Testis (tissue), 2 donors: ENCODE measurements at regions not wholly inside any gene's neighbourhood (a gene's known extent, or its start where the extent isn't known, plus 50 kb on each side); places are given as distances from the start of the nearest gene placed in this dataset.

Source experiments
- DNase-seq: peaks from one replicate; pipeline ENCODE4 v3.0.0-alpha.2; 2019
- H3K27ac ChIP-seq, 2 donors: fragments of 200-600 bp; sonication (generic); one replicate each; pipeline ENCODE4 v1.5.1; 2019
- H3K27me3 ChIP-seq: fragments of 200-600 bp; sonication (generic); one replicate; pipeline ENCODE4 v1.5.1; 2019
- H3K36me3 ChIP-seq: fragments of 200-600 bp; sonication (generic); one replicate; pipeline ENCODE4 v1.5.1; 2017; ENCODE audit warnings: low read depth; ENCODE audit errors: missing control alignments
- H3K4me1 ChIP-seq: fragments of 200-600 bp; sonication (generic); one replicate; pipeline ENCODE4 v1.5.1; 2019
- H3K4me3 ChIP-seq, 2 donors: fragments of 200-600 bp; sonication (generic); one replicate each; pipeline ENCODE4 v1.5.1; 2017 to 2019
- H3K9me3 ChIP-seq: fragments of 200-600 bp; sonication (generic); one replicate; pipeline ENCODE4 v1.5.1; 2017
- CTCF ChIP-seq, 3 experiments: fragments of 450-650 bp in 2 of 3; fragments of 200-600 bp in 1 of 3; sonication (generic) in 1 of 3; IDR thresholded peaks; one replicate each; pipeline ENCODE4 v1.5.1; 2016 to 2019; ENCODE audit warnings: antibody characterized with exemption in 3 of 3, mild to moderate bottlenecking in 2 of 3, moderate library complexity in 1 of 3
- POLR2A ChIP-seq: fragments of 450-650 bp; IDR thresholded peaks from one replicate; pipeline ENCODE4 v1.6.1; 2017; ENCODE audit warnings: antibody characterized with exemption, mild to moderate bottlenecking, moderate library complexity
- WGBS, 2 donors: methylation state at CpG; one replicate each; pipeline ENCODE4 v1.1.5; 2018; 5-methylcytosine and 5-hydroxymethylcytosine counted together
- intact Hi-C: fragments of 100-400 bp; cut with DNase I; formaldehyde crosslinking; loops from one replicate; pipeline ENCODE4 v1.15.1; 2023; ENCODE audit warnings: low total_unique reads

GRCh38 chr20:24747881-24748595, 201.0 kb upstream of the CST7 start:
- Histone ChIP-seq H3K4me1 (no peaks in the 10 kb centered on the region), H3K9me3 (no peaks in the 10 kb centered on the region), H3K4me3 (no peak overlapping the region), H3K27me3 (no peaks in the 10 kb centered on the region), H3K36me3 (no peaks in the 10 kb centered on the region), H3K27ac (no peak overlapping the region)
- TF ChIP-seq CTCF (IDR thresholded peaks at IDR 0.05) (no peak), POLR2A (no peak)
- no peak for DNase-seq
- intact Hi-C loops = no loop called here
- 85 to 87% methylated on average over 5 of the region's 5 CpGs for WGBS, 2 donors

GRCh38 chr20:24751551-24751950, 197.5 kb upstream of the CST7 start:
- no peak for DNase-seq
- Histone ChIP-seq H3K36me3 (no peaks in the 10 kb centered on the region), H3K4me1 (no peaks in the 10 kb centered on the region), H3K4me3 (no peak overlapping the region), H3K9me3 (no peaks in the 10 kb centered on the region), H3K27ac (no peak overlapping the region), H3K27me3 (no peaks in the 10 kb centered on the region)
- no peak for TF ChIP-seq POLR2A
- intact Hi-C loops = no loop called here
- 88 to 94% methylated on average over 4 of the region's 4 CpGs for WGBS, 2 donors

GRCh38 chr20:24752612-24753011, 196.5 kb upstream of the CST7 start:
- no peaks in the 10 kb centered on the region for H3K9me3 ChIP-seq
- intact Hi-C loops = no loop called here
- H3K4me3 ChIP-seq = no peak overlapping the region
- TF ChIP-seq POLR2A = no peak
- no peak for TF ChIP-seq CTCF (IDR thresholded peaks at IDR 0.05)
- no peak overlapping the region for H3K27ac ChIP-seq
- H3K4me1 ChIP-seq = no peaks in the 10 kb centered on the region
- H3K27me3 ChIP-seq = no peaks in the 10 kb centered on the region
- H3K36me3 ChIP-seq = no peaks in the 10 kb centered on the region
- 92 to 100% methylated on average over 2 to 6 of the region's 6 CpGs for WGBS, 2 donors
- DNase-seq = no peak

- intact Hi-C loops = no loop called here
- WGBS, 2 donors = 67 to 82% methylated on average over 3 to 4 of the region's 4 CpGs
- no peak for DNase-seq
Measured at GRCh38 chr20:24753130-24753529, 195.9 kb upstream of the CST7 start.

GRCh38 chr20:24754691-24755090, 194.4 kb upstream of the CST7 start:
- Histone ChIP-seq H3K27ac (no peak overlapping the region), H3K36me3 (no peaks in the 10 kb centered on the region), H3K9me3 (no peaks in the 10 kb centered on the region), H3K4me1 (no peaks in the 10 kb centered on the region), H3K27me3 (no peaks in the 10 kb centered on the region), H3K4me3 (no peak overlapping the region)
- 81 to 83% methylated on average over 6 of the region's 6 CpGs for WGBS, 2 donors
- TF ChIP-seq POLR2A = no peak
- no peak for TF ChIP-seq CTCF (IDR thresholded peaks at IDR 0.05)
- intact Hi-C loops = no loop called here
- no peak for DNase-seq

More at GRCh38 chr20:24753130-24753529, 195.9 kb upstream of the CST7 start:
- H3K27ac ChIP-seq = no peak overlapping the region
- no peaks in the 10 kb centered on the region for H3K9me3 ChIP-seq
- no peaks in the 10 kb centered on the region for H3K27me3 ChIP-seq
- TF ChIP-seq POLR2A (no peak), CTCF (IDR thresholded peaks at IDR 0.05) (no peak)
- no peaks in the 10 kb centered on the region for H3K36me3 ChIP-seq
- no peak overlapping the region for H3K4me3 ChIP-seq
- H3K4me1 ChIP-seq = no peaks in the 10 kb centered on the region
